GM12873 (cell line): ENCODE measurements at regions not wholly inside any gene's neighbourhood (a gene's known extent, or its start where the extent isn't known, plus 50 kb on each side); places are given as distances from the start of the nearest gene placed in this dataset.

Experiments used
- TF ChIP-seq, protein P1 (sequence below): IDR thresholded peaks from 2 replicates; pipeline ENCODE4 v1.5.1; 2012; ENCODE audit warnings: low read depth, mild to moderate bottlenecking, moderate library complexity, low read length, control low read depth; ENCODE audit not compliant: insufficient read depth; ENCODE audit errors: missing control alignments

GRCh38 chr14:71642715-71643114 is 289.5 kb upstream of the RGS6 start:
- TF ChIP-seq, protein P1, sequence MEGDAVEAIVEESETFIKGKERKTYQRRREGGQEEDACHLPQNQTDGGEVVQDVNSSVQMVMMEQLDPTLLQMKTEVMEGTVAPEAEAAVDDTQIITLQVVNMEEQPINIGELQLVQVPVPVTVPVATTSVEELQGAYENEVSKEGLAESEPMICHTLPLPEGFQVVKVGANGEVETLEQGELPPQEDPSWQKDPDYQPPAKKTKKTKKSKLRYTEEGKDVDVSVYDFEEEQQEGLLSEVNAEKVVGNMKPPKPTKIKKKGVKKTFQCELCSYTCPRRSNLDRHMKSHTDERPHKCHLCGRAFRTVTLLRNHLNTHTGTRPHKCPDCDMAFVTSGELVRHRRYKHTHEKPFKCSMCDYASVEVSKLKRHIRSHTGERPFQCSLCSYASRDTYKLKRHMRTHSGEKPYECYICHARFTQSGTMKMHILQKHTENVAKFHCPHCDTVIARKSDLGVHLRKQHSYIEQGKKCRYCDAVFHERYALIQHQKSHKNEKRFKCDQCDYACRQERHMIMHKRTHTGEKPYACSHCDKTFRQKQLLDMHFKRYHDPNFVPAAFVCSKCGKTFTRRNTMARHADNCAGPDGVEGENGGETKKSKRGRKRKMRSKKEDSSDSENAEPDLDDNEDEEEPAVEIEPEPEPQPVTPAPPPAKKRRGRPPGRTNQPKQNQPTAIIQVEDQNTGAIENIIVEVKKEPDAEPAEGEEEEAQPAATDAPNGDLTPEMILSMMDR, result no peak

DNA sequence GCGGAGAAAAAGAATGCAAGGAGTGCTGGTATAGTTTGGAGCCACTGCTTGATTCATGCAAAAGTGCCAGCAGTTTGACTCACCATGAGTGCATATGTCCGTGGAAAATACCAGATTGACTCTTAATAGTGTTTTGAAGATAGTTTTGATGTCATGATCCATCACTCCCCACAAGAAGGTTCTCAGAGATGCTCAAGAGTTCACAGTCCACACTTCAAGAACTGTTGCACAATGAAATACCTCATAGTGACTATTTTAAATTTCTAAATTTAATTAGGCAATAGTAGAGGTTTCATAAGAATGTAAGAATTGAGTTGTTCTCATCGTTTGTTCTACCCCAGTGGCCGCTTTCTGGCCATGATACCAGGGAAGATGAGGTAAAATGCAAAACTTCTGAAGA is 286.6 kb upstream of the RGS6 start:
- TF ChIP-seq, protein P1, result no peak

DNA sequence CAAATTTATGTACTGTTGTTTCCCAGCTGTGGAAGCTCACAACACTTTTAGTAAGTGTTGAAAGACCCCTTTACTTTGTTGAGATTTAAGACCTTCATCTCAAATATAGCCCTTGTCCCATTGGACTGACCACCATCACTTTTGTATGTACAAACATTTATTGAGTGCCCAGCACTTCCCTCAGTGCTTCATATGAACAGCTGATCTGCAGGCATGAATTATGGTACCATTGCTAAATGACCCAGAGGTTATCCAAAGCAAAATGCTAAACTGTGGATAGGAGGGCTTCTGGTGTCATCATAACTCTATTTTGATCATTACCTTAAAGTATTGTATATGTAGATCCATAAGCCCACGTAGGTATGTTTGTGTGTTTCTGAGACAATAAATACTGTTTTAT is 285.7 kb upstream of the RGS6 start:
- TF ChIP-seq, protein P1, result no peak

DNA sequence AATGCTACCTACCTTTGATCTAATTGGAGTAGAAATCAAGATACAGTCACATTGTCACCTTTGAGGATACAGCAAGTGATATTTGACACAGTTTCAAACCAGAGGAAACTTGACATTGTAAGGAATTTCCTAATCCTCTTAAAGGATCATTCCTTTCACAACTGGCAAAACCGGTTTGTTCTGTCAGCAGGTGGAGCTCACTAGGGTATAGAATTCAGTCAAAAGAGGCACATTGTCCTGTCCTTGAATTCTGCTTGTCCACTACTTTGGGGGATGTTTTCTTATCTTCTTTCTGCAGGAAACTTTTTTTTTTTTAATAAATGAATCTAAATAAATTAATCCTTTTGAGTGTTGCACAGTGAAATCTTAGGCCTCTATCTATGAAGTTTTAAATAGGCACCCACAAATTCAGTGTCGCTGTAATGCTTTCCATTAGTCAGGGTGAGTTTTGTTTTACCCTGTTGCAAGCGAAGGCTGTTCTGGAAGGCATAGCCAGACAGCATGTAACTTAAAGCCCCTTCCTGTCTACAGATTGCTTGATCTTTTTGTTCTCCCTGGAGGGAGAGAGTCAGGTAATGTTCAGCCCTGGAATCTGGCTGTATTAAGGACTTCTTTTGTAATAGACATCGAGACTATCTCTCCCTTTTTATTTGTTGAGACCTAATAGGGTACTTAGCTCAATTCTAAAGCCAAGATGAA is 285.0 kb upstream of the RGS6 start:
- TF ChIP-seq, protein P1, result no peak

DNA sequence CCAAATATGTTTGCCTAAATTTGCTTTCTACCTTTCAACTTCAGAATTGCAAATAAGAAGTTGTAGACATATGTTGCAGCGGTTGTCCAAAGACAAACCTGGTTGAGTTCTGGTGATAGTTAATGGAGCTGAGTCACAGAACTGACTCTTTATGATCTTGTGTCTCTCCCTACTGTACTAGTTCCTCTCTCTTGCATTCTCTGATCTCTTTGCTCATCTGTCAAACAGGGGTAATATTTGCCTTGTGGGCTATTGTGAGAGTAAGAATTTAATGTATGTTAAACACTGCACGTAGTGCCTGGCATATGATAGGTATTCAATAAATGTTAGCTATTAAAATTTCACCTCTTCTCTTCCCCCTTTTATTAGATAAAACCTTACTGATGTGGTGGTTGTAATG is 283.5 kb upstream of the RGS6 start:
- TF ChIP-seq, protein P1, result no peak

- TF ChIP-seq, protein P1, result no peak
Measured at GRCh38 chr14:71650187-71650755, 282.0 kb upstream of the RGS6 start.

DNA sequence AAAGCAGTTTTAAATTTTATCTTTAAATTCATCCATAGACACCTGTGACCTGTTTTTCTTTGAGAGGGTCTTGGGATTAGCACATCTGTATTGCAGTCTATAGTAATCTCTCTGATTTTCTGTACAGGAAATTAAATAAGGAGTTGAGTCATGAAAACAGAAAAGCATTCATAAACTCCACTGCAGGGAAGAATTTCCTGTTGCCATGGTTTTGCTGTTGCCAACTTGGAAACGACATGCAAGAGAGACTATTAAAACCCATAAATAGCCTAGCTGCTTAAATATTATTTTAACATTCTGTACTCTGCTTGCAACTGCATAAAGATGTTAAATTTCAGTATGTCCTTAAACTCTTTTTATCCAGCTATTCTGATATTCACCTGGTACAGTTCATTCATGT is 281.0 kb upstream of the RGS6 start:
- TF ChIP-seq, protein P1, result no peak
